H1 (cell line): ENCODE measurements at regions not wholly inside any gene's neighbourhood (a gene's known extent, or its start where the extent isn't known, plus 50 kb on each side); places are given as distances from the start of the nearest gene placed in this dataset.

ENCODE experiments used
- CTCF ChIA-PET: fragments of 300-600 bp; sonication (Branson Sonifier 250); formaldehyde crosslinking; loops from one replicate; lab custom pipeline; 2021; ENCODE audit not compliant: partially characterized antibody; lab: Charles Lee
- POLR2A ChIA-PET: fragments of 300-600 bp; sonication (Branson Sonifier 250); formaldehyde crosslinking; loops from one replicate; lab custom pipeline; 2021; ENCODE audit warnings: inconsistent platforms; ENCODE audit not compliant: partially characterized antibody; lab: Charles Lee
- DNase-seq, 2 experiments: peaks; one replicate each; pipeline versions ENCODE4 v3.0.0 to v3.0.0-alpha.2; 2010 to 2022; ENCODE audit warnings: low spot score in 2 of 2, low read depth in 1 of 2, mixed read lengths in 1 of 2
- FAIRE-seq: peaks from 2 replicates; lab custom pipeline; 2011; peaks lifted over from hg19 to GRCh38; lab: Jason Lieb, UNC
- H2AFZ ChIP-seq: 2 replicates; pipeline ENCODE4 v1.8.1; 2012; ENCODE audit warnings: low read length, inconsistent platforms
- H2AK5ac ChIP-seq: 2 replicates; pipeline ENCODE4 v1.6.1; 2013; ENCODE audit warnings: low read depth, low read length
- H2BK120ac ChIP-seq: replicated peaks from 2 replicates; pipeline ENCODE3; 2013; ENCODE audit warnings: low read depth, low read length, inconsistent platforms
- H2BK12ac ChIP-seq: 2 replicates; pipeline ENCODE4 v1.6.1; 2013; ENCODE audit warnings: low read depth, low read length
- H2BK15ac ChIP-seq: 2 replicates; pipeline ENCODE4 v1.6.1; 2013; ENCODE audit warnings: low read length
- H2BK20ac ChIP-seq: 2 replicates; pipeline ENCODE4 v1.6.1; 2013; ENCODE audit warnings: low read length
- H2BK5ac ChIP-seq: 2 replicates; pipeline ENCODE4 v1.6.1; 2013; ENCODE audit warnings: low read depth, low read length
- H3K14ac ChIP-seq: 2 replicates; pipeline ENCODE4 v1.6.1; 2013; ENCODE audit warnings: inconsistent platforms; ENCODE audit not compliant: insufficient read length
- H3K18ac ChIP-seq: 2 replicates; pipeline ENCODE4 v1.6.1; 2013; ENCODE audit warnings: low read length; ENCODE audit errors: extremely low read depth
- H3K23ac ChIP-seq: 2 replicates; pipeline ENCODE4 v1.6.1; 2013; ENCODE audit warnings: inconsistent platforms; ENCODE audit not compliant: insufficient read length
- H3K23me2 ChIP-seq: 2 replicates; pipeline ENCODE4 v1.6.1; 2013; ENCODE audit warnings: low read depth, low read length
- H3K27ac ChIP-seq: 2 replicates; pipeline ENCODE4 v1.6.1; 2011; ENCODE audit warnings: low read depth, low read length, inconsistent platforms
- H3K27me3 ChIP-seq, 4 experiments: replicated peaks in 1 of 4; 1 replicate in 1 of 4; 2 replicates in 3 of 4; pipeline versions ENCODE4 v1.6.1 to v1.8.1; 2011 to 2013; ENCODE audit warnings: low read length in 3 of 4, mild to moderate bottlenecking in 3 of 4, inconsistent platforms in 2 of 4, mixed read lengths in 2 of 4, moderate library complexity in 1 of 4; ENCODE audit not compliant: control insufficient read depth in 3 of 4, insufficient read depth in 3 of 4; ENCODE audit errors: extremely low read depth in 1 of 4
- H3K36me3 ChIP-seq, 4 experiments: 2 replicates each; pipeline versions ENCODE4 v1.6.1 to v1.8.1; 2011 to 2013; ENCODE audit warnings: mild to moderate bottlenecking in 4 of 4, low read length in 3 of 4, moderate library complexity in 2 of 4, control low read depth in 1 of 4, inconsistent platforms in 1 of 4; ENCODE audit not compliant: insufficient read depth in 4 of 4, control insufficient read depth in 2 of 4
- H3K4ac ChIP-seq: replicated peaks from 2 replicates; pipeline ENCODE3; 2013; ENCODE audit warnings: low read length, low read depth, mixed read lengths, inconsistent platforms; ENCODE audit not compliant: insufficient read length
- H3K4me1 ChIP-seq, 4 experiments: replicated peaks in 1 of 4; 1 replicate in 1 of 4; 2 replicates in 3 of 4; pipeline versions ENCODE4 v1.6.1 to v1.8.1; 2011 to 2013; ENCODE audit warnings: low read length in 3 of 4, inconsistent platforms in 2 of 4, mixed read lengths in 1 of 4; ENCODE audit not compliant: insufficient read depth in 4 of 4, control insufficient read depth in 3 of 4
- H3K4me2 ChIP-seq, 2 experiments: 2 replicates each; pipeline versions ENCODE4 v1.6.1 to v1.8.1; 2011 to 2013; ENCODE audit warnings: low read depth in 2 of 2, low read length in 2 of 2, control low read depth in 1 of 2, inconsistent platforms in 1 of 2, mild to moderate bottlenecking in 1 of 2; ENCODE audit not compliant: insufficient read depth in 1 of 2
- H3K4me3 ChIP-seq, 4 experiments: fragments of 200-600, 300-600 bp in 1 of 4; sonication (generic), shearing (Covaris generic), sonication (Bioruptor Twin) in 1 of 4; 2 replicates each; pipeline versions ENCODE4 v1.5.1 to v1.8.1; 2011 to 2016; ENCODE audit warnings: low read length in 4 of 4, low read depth in 3 of 4, control low read depth in 2 of 4, inconsistent platforms in 2 of 4, mild to moderate bottlenecking in 2 of 4, mixed read lengths in 1 of 4, moderate library complexity in 1 of 4; ENCODE audit not compliant: insufficient read depth in 2 of 4; ENCODE audit errors: extremely low read depth in 1 of 4
- H3K56ac ChIP-seq: replicated peaks from 2 replicates; pipeline ENCODE3; 2013; ENCODE audit warnings: low read depth, mild to moderate bottlenecking, mixed read lengths, low read length, inconsistent platforms; ENCODE audit not compliant: insufficient read length
- H3K79me1 ChIP-seq: 2 replicates; pipeline ENCODE4 v1.6.1; 2013; ENCODE audit warnings: low read depth, low read length, control low read depth
- H3K79me2 ChIP-seq, 2 experiments: 2 replicates each; pipeline versions ENCODE4 v1.6.1 to v1.8.1; 2012 to 2013; ENCODE audit warnings: low read length in 2 of 2, mild to moderate bottlenecking in 2 of 2, inconsistent platforms in 1 of 2; ENCODE audit not compliant: insufficient read depth in 2 of 2, control insufficient read depth in 1 of 2
- H3K9ac ChIP-seq, 4 experiments: replicated peaks in 1 of 4; 1 replicate in 1 of 4; 2 replicates in 3 of 4; pipeline versions ENCODE4 v1.6.1 to v1.8.1; 2011 to 2013; ENCODE audit warnings: low read depth in 3 of 4, low read length in 3 of 4, control low read depth in 2 of 4, mild to moderate bottlenecking in 2 of 4, moderate library complexity in 2 of 4, inconsistent platforms in 1 of 4; ENCODE audit errors: extremely low read depth in 1 of 4
- H3K9me3 ChIP-seq, 2 experiments: 2 replicates each; pipeline versions ENCODE4 v1.6.1 to v1.8.1; 2012 to 2013; ENCODE audit warnings: mild to moderate bottlenecking in 2 of 2, moderate library complexity in 2 of 2, control low read depth in 1 of 2, inconsistent platforms in 1 of 2, low read depth in 1 of 2, low read length in 1 of 2, mixed read lengths in 1 of 2; ENCODE audit not compliant: insufficient read depth in 2 of 2
- H4K20me1 ChIP-seq, 2 experiments: replicated peaks in 1 of 2; 2 replicates each; pipeline versions ENCODE3 to v1.8.1; 2011 to 2013; ENCODE audit warnings: inconsistent platforms in 2 of 2, low read length in 2 of 2, mild to moderate bottlenecking in 1 of 2; ENCODE audit not compliant: insufficient read depth in 2 of 2, control insufficient read depth in 1 of 2
- H4K5ac ChIP-seq: 2 replicates; pipeline ENCODE4 v1.6.1; 2013; ENCODE audit warnings: low read length, low read depth, mixed read lengths, inconsistent platforms; ENCODE audit not compliant: insufficient read length
- H4K8ac ChIP-seq: 2 replicates; pipeline ENCODE4 v1.8.0; 2013; ENCODE audit warnings: mild to moderate bottlenecking, moderate library complexity, low read length, inconsistent platforms; ENCODE audit not compliant: insufficient read depth; ENCODE audit errors: extremely low read depth
- H4K91ac ChIP-seq: replicated peaks from 2 replicates; pipeline ENCODE3; 2013; ENCODE audit warnings: low read length, mixed read lengths, inconsistent platforms; ENCODE audit not compliant: insufficient read length
- CHD2 ChIP-seq: IDR thresholded peaks from 2 replicates; pipeline ENCODE4 v1.6.1; 2012; ENCODE audit warnings: low read length, improper control_type of control experiment
- NANOG ChIP-seq: IDR thresholded peaks from 2 replicates; pipeline ENCODE4 v1.6.1; 2011; ENCODE audit warnings: low read length, low read depth, mild to moderate bottlenecking, inconsistent platforms; ENCODE audit not compliant: insufficient read depth, poor library complexity, severe bottlenecking
- PHF8 ChIP-seq: fragments of 200-600 bp; sonication (generic); conservative IDR thresholded peaks from 2 replicates; pipeline ENCODE4 v1.7.1; 2012; ENCODE audit warnings: low read depth, mild to moderate bottlenecking, inconsistent platforms, low read length, moderate library complexity
- TAF1 ChIP-seq: IDR thresholded peaks from 2 replicates; pipeline ENCODE4 v1.6.1; 2011; ENCODE audit warnings: mild to moderate bottlenecking, low read depth, low read length
- WGBS, 2 experiments: shearing (Covaris generic) in 1 of 2; methylation state at CpG; one replicate each; pipeline versions ENCODE4 v1.1.6 to v1.1.7; 2013 to 2015; ENCODE audit warnings: low lambda C conversion rate in 2 of 2, mixed read lengths in 2 of 2, inconsistent platforms in 1 of 2, low coverage in 1 of 2, missing lambda C conversion rate in 1 of 2; ENCODE audit not compliant: insufficient replicate concordance in 2 of 2, insufficient coverage in 1 of 2, insufficient read length in 1 of 2; ENCODE audit errors: extremely low coverage in 1 of 2, missing lambda C conversion rate in 1 of 2; 5-methylcytosine and 5-hydroxymethylcytosine counted together

GRCh38 chr9:124202447-124202971 is 55.2 kb upstream of the NEK6 start:
- Histone ChIP-seq H3K9ac (no peak overlapping the region), H3K36me3 (no peaks in the 10 kb centered on the region), H4K8ac (no peak overlapping the region), H4K91ac (no peak overlapping the region), H2BK120ac (no peak overlapping the region), H3K14ac (no peak overlapping the region), H2AK5ac (no peak overlapping the region), H3K27me3 (no peaks in the 10 kb centered on the region; a peak in 1 of 7 replicates), H2BK20ac (no peak overlapping the region), H3K27ac (no peak overlapping the region), H3K79me2 (no peaks in the 10 kb centered on the region), H4K5ac (no peak overlapping the region), H2BK15ac (no peak overlapping the region), H3K23ac (no peak overlapping the region), H4K20me1 (no peaks in the 10 kb centered on the region), H3K18ac (no peak overlapping the region), H3K4me2 (no peak overlapping the region), H3K4me1 (no peaks in the 10 kb centered on the region), H2BK5ac (no peak overlapping the region), H2BK12ac (no peak overlapping the region), H3K23me2 (no peaks in the 10 kb centered on the region), H2AFZ (no peak overlapping the region), H3K4ac (no peak overlapping the region), H3K4me3 (no peak overlapping the region), H3K79me1 (no peaks in the 10 kb centered on the region), H3K9me3 (0 out of 4 replicates have a peak, but pooled peaks cover 0 to 2% of the 10 kb centered on the region in 2 experiments), H3K56ac (no peak overlapping the region)
- no peak for TF ChIP-seq PHF8
- TF ChIP-seq TAF1 = no peak
- no peak for TF ChIP-seq NANOG
- no peak for TF ChIP-seq CHD2
- ChIA-PET POLR2A (no interaction called here), CTCF (interaction anchor here (0.6 kb wide), 1 partner anchor 48 kb away, joined by 3 read pairs; no protein-coding TSS in a partner anchor)
- WGBS, 2 experiments = 74% methylated on average over 4 of the region's 5 CpGs; no CpG with 5 or more reads in 1 of the 2 experiments
- no peak for DNase-seq
- no peak for FAIRE-seq
